Glutamatergic neuron (in vitro differentiated cells): ENCODE measurements at regions not wholly inside any gene's neighbourhood (a gene's known extent, or its start where the extent isn't known, plus 50 kb on each side); places are given as distances from the start of the nearest gene placed in this dataset.

Source experiments
- DNase-seq: peaks from one replicate; pipeline ENCODE4 v3.0.0; 2022
- H3K27ac Mint-ChIP-seq: one replicate; pipeline ENCODE4 v1.8.0; 2020; ENCODE audit warnings: mild to moderate bottlenecking, mixed read lengths, inconsistent platforms; ENCODE audit not compliant: unreplicated experiment
- H3K27me3 Mint-ChIP-seq: one replicate; pipeline ENCODE4 v1.8.0; 2020; ENCODE audit warnings: mild to moderate bottlenecking, moderate library complexity, mixed read lengths, inconsistent platforms; ENCODE audit not compliant: unreplicated experiment
- H3K36me3 Mint-ChIP-seq: one replicate; pipeline ENCODE4 v1.8.0; 2020; ENCODE audit warnings: mild to moderate bottlenecking, mixed read lengths, inconsistent platforms; ENCODE audit not compliant: unreplicated experiment
- H3K4me1 Mint-ChIP-seq: one replicate; pipeline ENCODE4 v1.8.0; 2020; ENCODE audit warnings: mild to moderate bottlenecking, low read depth, mixed read lengths, inconsistent platforms; ENCODE audit not compliant: unreplicated experiment
- H3K4me3 Mint-ChIP-seq: one replicate; pipeline ENCODE4 v1.8.0; 2020; ENCODE audit warnings: mild to moderate bottlenecking, mixed read lengths, inconsistent platforms; ENCODE audit not compliant: unreplicated experiment
- H3K9me3 Mint-ChIP-seq: one replicate; pipeline ENCODE4 v1.8.0; 2020; ENCODE audit warnings: mild to moderate bottlenecking, moderate library complexity, mixed read lengths, inconsistent platforms; ENCODE audit not compliant: unreplicated experiment
- CTCF ChIP-seq: fragments of 200-600 bp; sonication (generic); IDR thresholded peaks from one replicate; pipeline ENCODE4 v1.5.0; 2021; ENCODE audit not compliant: partially characterized antibody, unreplicated experiment

DNA sequence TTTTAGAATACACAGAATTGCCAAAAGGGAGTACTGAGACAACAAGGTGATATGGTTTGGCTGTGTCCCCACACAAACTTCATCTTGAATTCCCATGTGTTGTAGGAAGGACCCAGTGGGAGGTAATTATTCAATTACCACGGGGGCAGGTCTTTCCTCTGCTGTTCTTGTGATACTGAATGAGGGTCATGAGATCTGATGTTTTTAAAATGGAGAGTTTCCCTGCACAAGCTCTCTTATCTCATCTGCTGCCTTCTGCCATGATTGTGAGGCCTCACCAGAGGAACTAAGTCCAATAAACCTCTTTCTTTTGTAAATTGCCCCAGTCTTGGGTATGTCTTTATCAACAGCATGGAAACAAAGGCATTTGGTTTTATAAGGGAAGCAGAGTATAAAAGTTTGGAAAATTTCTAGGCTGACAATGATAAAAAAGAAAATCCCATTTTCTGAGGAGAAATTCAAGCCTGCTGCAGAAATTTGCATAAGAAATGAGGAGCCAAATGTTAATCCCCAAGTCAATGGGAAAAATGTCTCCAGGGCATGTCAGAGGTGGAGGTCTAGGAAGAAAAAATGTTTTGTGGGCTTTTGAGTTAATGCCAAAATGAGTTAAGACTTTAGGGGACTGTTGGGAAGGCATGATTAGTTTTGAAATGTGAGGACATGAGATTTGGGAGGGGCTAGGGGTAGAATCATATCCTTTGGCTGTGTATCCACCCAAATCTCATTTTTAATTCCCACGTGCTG lies 130.5 kb upstream of the THRB start:
- Mint-ChIP-seq H3K27ac (no peak overlapping the region), H3K9me3 (peaks cover 4% of the 10 kb centered on the region)
- DNase-seq: no peak

GRCh38 chr3:24628523-24629258 lies 134.0 kb upstream of the THRB start:
- peaks cover 3% of the 10 kb centered on the region for H3K9me3 Mint-ChIP-seq
- no peaks in the 10 kb centered on the region for H3K4me1 Mint-ChIP-seq

More for the DNA sequence above, 130.5 kb upstream of the THRB start:
- Mint-ChIP-seq H3K36me3 (no peaks in the 10 kb centered on the region), H3K4me3 (no peak overlapping the region), H3K4me1 (no peaks in the 10 kb centered on the region), H3K27me3 (peaks cover 2% of the 10 kb centered on the region)
- no peak for TF ChIP-seq CTCF

GRCh38 chr3:24631481-24631880 lies 136.8 kb upstream of the THRB start:
- H3K9me3 Mint-ChIP-seq: no peaks in the 10 kb centered on the region
- no peak for TF ChIP-seq CTCF
- no peaks in the 10 kb centered on the region for H3K4me1 Mint-ChIP-seq
- no peak overlapping the region for H3K4me3 Mint-ChIP-seq
- DNase-seq: no peak
- no peak overlapping the region for H3K27ac Mint-ChIP-seq
- no peaks in the 10 kb centered on the region for H3K36me3 Mint-ChIP-seq
- H3K27me3 Mint-ChIP-seq: peaks cover 1% of the 10 kb centered on the region

More at GRCh38 chr3:24628523-24629258, 134.0 kb upstream of the THRB start:
- H3K27ac Mint-ChIP-seq: no peak overlapping the region
- no peak overlapping the region for H3K4me3 Mint-ChIP-seq
- no peak for TF ChIP-seq CTCF
- H3K36me3 Mint-ChIP-seq: no peaks in the 10 kb centered on the region
- DNase-seq: no peak
- no peaks in the 10 kb centered on the region for H3K27me3 Mint-ChIP-seq

GRCh38 chr3:24639061-24639460 lies 144.4 kb upstream of the THRB start:
- no peak overlapping the region for H3K27ac Mint-ChIP-seq
- no peak for TF ChIP-seq CTCF
- no peak for DNase-seq
- H3K27me3 Mint-ChIP-seq: peaks cover 1% of the 10 kb centered on the region
- H3K4me3 Mint-ChIP-seq: no peak overlapping the region
- no peaks in the 10 kb centered on the region for H3K36me3 Mint-ChIP-seq
- no peaks in the 10 kb centered on the region for H3K4me1 Mint-ChIP-seq
- H3K9me3 Mint-ChIP-seq: no peaks in the 10 kb centered on the region
